Activated CD8-positive, alpha-beta memory T cell treated with anti-CD3 and anti-CD28 coated beads, Interleukin-2, amount 50 U/mL, for 24 hours (primary cell): ENCODE measurements at regions not wholly inside any gene's neighbourhood (a gene's known extent, or its start where the extent isn't known, plus 50 kb on each side); places are given as distances from the start of the nearest gene placed in this dataset.

Experiments used
- DNase-seq: peaks from one replicate; pipeline ENCODE4 v3.0.0-alpha.2; 2020; ENCODE audit errors: extremely low read depth

DNA sequence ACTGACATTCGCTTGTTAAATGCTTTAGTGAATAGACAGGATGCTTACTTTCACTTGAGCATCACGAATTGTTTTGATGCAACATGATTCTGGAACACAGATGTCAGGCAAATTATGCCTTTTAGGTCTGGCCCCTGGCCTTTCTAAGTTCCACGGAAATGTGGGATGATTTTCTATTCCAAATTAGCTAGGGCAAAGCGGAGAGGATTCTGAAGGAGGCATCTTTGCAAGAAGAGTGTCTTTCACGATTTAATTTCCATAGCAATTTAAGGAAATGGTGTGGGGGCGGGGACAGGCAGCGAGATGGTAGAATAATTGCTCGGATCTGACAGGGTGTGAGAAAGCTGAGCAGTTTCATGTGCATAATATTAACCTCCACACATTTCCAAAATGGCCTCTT, 238.5 kb upstream of the KCNMB2 start:
- no peak for DNase-seq

DNA sequence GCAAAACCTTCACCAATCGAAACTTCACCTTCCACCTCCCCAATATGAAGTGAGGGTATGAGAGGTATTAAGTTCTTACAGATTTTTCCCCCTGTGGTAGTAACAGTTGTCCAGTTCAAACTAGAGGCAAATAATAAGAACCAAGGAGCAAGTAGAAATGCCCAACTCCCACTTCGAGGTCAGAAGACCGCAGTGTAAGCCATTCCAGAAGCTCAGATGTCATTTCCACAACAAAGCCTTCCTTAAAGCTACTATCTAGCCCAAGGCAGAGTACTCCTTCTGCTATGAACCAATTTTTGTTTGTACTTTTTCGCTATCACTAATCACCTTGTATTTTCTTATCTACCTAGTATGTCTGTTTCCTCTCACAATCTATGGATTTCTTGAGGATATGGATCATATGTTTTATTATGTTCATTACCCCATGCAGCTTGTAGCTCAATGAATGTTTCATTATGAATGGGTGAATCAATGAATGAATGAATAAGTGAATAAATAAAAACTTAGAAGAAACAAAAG, 235.7 kb upstream of the KCNMB2 start:
- no peak for DNase-seq

DNA sequence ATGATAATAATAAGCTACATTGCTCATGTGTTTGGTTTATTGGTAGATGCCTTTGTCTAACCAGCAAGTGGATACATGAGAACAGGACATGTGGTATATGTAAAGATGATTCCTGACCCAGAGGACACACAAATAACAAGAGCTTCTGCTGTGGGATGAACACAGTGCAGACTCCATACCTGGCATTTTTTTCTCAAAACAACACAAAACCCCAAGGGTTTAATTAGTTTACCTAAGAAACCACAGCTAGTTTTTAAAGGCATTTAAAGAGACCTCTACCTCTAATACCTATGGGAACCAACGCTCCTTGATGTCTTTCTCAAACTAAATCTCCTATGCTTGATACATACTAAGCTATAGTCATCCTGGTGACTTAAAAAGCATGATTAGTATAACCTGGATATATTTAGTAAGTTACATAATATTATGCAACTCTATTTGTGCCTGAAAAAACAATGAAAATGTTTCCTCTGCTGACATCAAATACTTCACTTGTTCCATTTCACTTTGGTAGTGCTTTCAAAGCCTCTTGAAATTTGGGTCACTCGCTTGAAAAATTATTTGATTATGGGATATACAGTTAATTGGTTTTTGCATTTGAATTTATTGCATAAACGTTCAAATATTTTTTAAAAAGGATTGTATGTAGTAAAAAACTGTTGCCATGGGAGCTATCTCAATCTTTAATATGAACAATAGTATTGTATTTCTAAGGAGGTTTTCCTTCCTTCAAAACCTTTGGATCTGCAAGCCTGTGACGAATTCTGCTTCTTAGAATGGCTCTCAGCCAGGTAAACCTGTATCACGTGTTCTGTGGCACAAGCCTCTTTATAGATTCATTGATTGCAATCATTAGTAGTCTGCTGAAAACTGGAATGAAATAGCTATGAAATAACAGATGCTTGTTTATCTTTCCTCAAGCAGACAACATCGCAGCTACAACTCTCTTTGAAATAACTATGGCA, 233.0 kb upstream of the KCNMB2 start:
- no peak for DNase-seq

DNA sequence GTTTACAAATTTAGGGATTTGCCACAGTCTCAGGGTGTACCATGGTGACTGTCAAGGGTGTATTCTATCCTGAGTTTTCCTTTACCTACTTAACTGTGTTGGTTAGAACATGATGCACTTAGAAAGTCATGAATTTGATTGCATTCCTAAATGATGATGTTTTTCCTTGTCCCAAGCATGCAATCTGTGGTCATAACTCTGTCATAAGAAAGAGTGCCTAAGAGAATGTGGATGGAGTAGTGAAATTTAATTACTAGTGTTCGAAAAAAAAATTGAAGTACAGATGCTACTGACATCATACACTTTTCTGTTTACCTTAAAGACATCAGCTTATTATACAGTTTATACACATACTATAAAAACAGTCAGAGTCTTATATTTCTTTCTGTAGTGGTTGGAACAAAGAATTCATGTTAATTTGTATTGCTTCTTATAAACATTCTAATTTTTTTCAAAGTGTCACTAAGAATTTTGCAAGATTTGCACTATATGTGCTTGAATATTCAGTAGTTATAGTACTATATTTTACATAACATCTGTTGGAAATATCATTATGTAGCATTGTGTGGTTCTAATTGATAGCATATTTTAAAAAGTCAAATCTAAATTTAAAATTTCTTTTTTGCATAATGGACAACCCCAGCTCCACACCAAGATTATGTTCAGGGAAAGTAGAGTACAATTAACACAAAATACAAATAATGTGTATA, 231.3 kb upstream of the KCNMB2 start:
- no peak for DNase-seq

DNA sequence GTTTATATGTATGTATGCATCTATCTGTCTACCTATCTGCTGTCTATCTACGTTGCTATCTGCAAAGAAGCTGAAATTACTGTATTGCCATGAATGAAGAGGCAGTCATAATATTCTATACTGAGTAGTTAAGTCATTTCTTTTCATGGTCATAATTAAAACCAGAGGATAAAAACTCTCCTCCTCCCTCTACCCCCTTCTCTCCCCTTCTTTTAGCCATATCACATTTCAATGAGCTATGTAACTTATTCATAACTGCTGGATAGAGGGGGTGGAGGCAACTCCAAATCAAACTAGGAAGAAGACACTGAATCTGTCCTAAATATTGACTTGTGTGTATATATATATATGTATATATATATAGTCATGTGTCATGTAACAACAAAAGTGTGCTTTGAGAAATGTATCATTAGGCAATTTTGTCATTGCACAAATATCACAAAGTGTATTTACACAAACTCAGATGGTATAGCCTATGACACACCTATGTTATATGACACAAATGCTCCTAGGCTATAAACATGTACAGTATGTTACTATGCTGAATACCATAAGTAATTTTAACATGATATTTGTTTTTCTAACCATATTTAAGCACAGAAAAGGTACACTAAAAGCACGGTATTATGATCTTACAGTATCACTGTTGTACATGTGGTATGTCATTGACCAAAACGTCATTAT, 229.7 kb upstream of the KCNMB2 start:
- no peak for DNase-seq

DNA sequence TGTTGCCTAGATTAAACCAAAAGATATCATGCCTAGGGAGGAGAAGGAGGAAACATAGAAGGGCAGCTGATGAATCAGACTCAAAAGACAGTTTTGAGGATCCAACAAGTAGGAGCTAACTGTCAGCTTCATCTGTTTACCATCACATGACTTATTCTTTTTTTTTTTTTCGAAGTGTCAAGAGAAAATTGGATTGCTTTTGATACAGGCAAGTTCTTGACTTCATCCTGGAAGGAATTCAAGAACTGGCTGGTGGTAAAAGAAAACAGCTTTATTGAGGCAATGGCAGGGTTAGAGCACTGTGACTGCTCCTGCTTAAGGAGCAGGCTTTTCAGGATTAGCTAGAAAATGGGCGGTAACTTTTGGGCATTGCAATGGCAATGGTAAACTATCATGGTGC, 227.5 kb upstream of the KCNMB2 start:
- DNase-seq = no peak

DNA sequence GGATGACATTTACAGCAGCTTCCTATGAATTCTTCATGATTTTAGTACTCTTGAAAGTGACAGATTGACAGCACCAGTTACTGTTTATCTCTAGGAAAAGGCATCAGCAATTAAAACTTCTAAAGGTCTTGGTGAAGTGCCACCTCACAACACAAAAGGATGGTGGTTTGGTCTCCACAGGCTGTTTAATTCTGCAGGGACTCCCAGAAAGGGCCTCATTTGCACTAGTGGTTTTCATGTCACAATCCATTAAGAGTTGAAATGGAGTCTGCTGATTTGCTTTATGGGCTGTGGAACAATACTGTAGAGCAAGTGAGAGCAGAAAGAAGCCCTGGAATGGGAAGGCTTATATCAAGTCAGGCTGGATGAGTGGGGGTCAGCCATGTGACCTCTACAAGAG, 225.3 kb upstream of the KCNMB2 start:
- no peak for DNase-seq

DNA sequence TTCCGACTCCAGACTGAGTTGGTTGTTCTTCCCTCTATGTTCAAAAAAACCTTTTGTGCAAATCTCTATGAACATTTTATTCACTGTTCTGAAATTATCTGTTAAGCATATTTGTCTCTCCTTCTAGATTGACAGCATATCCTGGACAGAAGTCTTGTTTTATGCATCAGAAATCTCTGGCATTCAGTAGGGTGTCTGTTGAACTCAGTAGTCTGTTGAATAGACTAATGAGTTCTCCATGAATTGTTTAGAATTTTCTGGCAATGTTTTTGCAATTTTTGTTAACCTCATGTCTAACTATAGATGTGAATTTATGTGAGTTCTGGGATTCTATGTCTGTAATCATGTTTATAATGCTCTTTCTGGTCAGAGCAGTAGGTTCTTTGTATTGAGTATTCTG, 222.5 kb upstream of the KCNMB2 start:
- no peak for DNase-seq

DNA sequence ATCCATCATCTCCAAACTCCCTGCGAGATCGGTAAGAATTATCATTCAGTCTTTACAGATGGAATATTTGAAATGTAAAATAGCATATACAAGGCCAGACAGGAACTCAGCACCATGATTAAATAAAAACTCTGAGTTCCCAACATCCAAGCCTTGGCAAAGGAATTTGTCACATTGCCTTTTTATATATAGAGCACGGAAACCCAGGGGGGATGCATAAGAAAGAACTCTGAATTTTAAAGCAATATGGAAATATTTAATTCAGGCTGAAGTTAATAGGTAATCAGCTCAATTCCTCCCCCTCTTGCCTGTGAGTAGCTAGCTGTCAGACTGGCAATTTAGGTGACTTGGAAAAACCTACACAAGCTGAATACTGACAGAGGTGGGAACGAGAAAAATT, 217.9 kb upstream of the KCNMB2 start:
- DNase-seq = no peak

DNA sequence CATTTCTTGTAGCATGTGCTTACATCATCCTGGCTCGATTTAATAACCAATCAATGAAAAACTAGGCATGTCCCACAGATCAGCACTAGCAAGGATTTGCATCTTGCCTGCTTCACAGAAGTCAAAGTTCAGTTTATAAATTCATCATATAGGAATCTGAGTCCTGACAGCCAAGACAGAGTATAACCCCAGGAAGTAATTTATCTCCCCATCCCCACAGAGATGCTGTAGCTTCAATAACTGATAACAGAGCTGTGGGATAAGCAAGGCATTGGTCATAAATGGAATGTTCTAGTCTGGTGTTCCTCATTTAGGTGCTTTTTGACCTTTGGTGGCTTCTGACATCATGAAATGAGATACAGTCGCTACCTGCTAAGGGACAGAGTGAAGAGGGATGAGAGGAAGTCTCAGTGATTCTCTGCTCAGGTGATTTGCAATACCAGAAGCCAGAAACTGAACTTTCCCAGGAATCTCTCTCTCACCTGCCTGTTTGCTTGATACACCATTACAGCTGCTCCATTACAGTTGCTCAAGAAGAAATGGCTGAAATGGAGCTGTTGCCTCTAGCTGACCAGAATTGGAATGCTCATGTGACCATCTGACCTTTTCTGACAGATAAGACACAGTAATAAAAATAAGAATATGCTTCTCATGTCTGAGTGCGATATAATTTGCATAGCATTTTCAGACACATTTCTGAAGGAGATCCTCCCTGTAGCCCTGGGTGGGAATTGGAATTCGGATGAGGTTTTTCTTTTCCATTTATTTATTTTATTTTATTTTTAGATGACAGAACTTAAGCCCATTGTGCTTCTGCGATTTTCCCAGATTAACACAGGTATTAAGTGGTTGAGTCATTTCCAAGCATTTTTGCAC, 217.1 kb upstream of the KCNMB2 start:
- no peak for DNase-seq

DNA sequence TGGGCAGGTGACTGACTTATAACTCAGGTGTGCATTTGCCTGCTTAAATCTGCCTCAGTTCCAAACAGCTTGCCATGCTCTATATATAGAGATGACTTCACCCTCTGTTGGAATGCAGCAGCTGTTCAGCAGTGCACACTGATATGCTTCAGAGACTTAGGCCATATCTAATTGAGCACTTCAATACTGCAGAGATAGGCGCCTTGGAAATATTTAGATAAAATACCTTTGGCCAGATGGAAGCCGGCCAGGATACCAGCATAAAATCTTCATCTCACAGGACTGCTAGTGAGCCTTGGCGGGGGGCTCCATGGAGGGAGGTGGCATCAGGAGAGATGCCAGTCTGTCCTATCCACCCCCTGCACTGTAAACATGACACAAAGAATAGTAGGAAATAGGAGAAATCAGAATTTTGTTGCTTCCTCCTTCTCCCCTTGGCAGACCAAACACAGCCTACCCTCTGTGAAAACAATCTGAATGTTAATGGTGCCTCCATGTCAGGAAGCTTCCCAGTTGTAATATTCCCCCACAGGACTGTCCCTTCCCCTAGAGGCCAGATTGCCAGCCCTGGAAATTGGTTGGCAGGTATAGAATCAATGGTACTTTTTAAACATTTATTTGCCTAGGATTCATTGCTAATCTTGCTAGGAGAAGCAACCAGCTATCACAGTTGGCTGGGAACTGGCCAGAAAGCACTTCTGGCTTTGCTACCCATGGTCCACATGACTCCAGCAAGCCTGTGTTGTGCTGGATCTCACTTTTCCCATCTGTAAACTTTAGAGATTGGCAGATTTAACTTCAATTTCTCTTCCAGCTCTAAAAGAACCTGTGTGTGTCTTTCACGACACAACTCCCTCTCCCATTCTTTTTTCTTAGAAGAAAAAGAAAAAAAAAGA, 215.5 kb upstream of the KCNMB2 start:
- no peak for DNase-seq

DNA sequence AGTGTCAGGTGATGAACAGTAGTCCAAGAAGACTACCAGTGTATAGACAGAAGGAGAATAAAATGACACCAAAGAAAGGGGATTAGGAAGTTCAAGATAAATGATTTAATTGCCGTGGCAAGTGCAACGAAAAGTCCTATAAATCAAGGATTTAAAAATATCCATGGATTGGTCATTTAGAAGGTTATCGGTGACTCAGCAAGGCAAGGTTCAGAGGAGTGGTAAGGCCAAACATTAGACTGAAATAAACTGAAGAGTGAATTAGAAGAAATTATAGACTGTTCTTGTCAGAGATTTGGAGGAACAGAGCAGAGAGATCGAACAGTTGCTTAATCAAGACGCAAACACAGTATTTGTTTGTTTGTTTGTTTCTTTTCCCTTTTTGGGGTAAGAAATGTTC, 211.9 kb upstream of the KCNMB2 start:
- DNase-seq = no peak

DNA sequence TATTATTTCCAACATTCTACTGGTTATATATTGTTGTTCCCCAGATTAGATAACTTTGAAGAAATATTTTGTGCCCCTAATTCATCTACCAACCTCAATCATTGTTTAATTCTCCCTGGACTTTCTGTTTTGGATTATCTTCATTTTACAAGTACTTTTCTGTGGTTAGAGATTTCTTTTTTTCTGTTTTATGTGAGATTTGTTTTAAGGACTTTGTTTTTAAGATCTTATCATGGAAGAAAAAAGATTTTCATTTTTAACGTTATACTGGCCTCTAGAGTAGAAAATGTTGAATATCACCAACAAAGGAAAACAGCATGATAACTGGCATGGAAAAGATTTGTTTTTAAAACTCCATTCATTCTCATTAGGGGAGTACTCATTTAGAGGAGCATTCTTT, 210.9 kb upstream of the KCNMB2 start:
- DNase-seq = no peak

DNA sequence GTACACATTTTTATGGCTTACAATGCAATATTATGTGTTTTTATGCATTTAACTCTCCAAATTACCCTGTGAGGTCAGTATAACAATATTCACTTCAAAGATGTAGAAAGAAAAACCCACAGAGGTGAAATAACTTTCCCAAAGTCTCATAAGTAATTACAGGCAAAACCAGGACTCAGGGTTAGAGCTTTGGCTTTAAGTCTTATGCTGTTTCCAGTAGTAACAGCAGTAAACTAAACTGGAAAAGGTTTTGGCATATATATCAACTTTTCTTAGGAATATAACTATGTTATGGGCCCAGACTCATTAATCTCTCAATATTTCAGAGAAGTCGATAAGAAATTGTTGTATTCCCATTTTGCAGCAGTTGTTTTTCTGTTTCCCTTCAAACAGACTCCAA, 206.3 kb upstream of the KCNMB2 start:
- DNase-seq = no peak

DNA sequence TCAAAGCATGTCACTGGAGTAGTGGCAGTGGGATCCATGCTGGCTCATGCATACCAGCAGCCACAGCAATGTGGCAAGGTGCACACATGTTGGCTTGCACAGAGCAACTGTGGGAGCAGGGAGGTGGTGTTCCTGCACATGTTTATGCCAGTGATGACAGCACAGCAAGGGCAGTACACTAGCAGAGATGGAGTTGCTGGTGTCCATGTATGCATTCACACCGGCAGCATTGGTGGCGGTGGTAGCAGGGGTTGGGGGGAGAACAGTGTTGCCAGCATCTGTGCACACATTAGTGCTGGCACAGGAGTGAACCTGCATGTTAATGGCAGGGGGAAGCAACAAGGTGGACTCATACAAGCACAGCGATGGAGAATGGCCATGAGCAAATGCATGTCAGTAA, 202.0 kb upstream of the KCNMB2 start:
- DNase-seq = no peak

DNA sequence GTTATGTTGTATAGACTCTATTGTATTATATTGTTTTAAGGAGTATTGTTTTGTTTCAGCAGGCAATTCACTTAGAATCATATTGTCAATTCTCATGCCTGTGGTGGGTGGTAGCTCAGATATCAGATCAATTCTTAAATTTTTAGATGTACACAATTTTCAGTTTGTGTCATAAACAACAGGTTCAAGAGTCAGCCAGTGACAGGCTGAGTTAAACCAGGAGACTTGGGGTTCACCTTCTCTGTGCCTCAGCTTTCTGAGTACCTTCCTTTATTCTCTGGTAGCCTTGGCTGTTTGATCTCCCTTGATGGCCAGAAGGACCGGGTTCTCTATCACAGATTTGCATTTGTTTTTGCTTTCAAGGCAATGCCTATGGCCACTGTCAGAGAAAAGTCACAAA, 199.9 kb upstream of the KCNMB2 start:
- DNase-seq = no peak

DNA sequence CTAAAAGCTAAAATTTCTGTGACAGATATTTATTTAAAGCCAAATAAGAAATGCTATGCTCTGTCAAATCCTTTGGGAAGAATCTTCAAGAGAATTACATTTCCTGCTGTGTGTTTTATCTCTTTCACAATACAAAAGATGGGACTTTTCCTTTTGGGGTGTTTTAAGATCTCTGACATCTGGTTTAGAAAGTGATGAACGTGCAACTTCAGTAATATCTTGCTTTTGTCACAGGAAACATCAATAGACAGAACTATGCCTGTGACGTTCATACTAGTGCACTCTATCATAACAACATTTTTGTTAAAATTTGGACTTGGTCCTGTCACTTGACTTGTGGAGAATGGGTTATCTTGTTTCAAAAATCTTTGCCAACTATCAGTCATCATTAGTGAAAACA, 195.7 kb upstream of the KCNMB2 start:
- no peak for DNase-seq

DNA sequence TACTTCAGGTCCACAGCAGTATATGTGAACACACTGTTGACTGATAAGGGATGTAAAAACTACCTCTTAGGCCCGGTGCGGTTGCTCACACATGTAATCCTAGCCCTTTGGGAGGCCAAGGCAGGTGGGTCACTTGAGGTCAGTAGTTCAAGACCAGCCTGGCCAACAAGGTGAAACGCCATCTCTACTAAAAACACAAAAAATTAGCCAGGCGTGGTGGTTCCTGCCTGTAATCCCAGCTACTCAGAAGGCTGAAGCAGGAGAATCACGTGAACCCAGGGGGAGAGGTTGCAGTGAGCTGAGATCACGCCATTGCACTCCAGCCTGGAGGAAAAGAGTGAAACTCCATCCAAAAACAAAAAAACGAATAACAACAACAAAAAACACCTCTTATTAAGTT, 194.6 kb upstream of the KCNMB2 start:
- DNase-seq = no peak

DNA sequence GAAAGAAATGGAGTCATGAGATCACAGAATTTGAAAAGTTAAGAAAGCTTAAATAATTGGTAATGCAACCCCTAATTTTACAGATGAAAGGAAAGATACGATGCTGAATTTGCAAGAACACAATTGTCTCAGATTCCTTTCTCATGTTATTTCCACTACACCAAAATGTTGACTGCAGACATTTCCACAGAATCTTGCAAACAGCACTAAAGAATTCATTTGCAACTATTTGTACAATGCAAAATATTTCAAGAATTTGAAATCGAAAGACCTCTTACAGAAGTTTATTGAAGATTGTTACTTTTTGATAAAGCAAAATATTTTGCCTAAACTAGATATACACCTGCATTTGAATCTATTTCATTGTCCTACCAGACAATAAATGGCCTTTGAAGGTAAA, 194.1 kb upstream of the KCNMB2 start:
- no peak for DNase-seq

DNA sequence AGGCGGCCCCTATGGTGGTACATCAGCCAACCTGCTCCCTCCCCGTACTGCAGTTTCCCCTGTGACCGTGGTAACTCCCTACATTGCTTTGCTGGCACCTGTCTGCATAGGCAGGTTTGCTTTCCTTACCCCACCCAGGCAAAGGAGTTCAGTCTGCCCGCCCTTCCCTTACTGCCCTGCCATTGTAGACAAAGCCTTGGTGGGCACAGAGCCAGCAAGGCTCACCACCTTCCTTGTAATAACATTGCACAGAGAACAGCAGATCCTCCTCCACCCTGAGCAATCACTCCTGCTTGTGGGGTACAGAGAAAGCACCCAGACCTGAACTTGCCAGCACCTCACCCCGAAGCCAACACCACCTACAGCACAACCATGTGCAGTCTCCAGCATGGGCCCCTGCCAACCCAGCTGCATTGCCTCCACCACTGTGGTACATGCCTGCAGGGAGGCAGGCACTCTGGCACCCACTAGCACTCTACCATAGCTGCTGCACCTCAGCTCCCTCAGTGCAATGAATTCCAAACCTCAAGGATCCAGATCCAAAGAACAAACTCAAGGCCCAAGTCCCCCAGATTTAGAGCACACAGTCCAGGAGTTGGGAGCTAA, 192.7 kb upstream of the KCNMB2 start:
- DNase-seq = no peak
